Activated CD4-positive, alpha-beta T cell treated with anti-CD3 and anti-CD28 coated beads for 36 hours (primary cell): ENCODE measurements at regions not wholly inside any gene's neighbourhood (a gene's known extent, or its start where the extent isn't known, plus 50 kb on each side); places are given as distances from the start of the nearest gene placed in this dataset.

Experiments used
- ATAC-seq: fragments of 200-7000 bp; cut with Tn5 transposase; one replicate; pipeline ENCODE4 v1.10.0; 2021; ENCODE audit warnings: mild to moderate bottlenecking, moderate library complexity
- CTCF ChIA-PET: fragments of 350-600 bp; sonication (Branson Sonifier 250); formaldehyde crosslinking; loops from one replicate; lab custom pipeline; 2021; ENCODE audit warnings: antibody characterized with exemption; lab: Charles Lee
- POLR2A ChIA-PET: fragments of 350-600 bp; sonication (Branson Sonifier 250); formaldehyde crosslinking; loops from one replicate; lab custom pipeline; 2021; ENCODE audit warnings: antibody characterized with exemption, inconsistent platforms; lab: Charles Lee
- DNase-seq: peaks from one replicate; pipeline ENCODE4 v3.0.0-alpha.2; 2020
- H3K27ac Mint-ChIP-seq: one replicate; pipeline ENCODE4 v1.8.0; 2021; ENCODE audit warnings: mixed read lengths
- H3K27me3 Mint-ChIP-seq: one replicate; pipeline ENCODE4 v1.8.0; 2021; ENCODE audit warnings: mixed read lengths
- H3K36me3 Mint-ChIP-seq: one replicate; pipeline ENCODE4 v1.8.0; 2021; ENCODE audit warnings: low read depth, mixed read lengths
- H3K4me1 Mint-ChIP-seq: one replicate; pipeline ENCODE4 v1.8.0; 2021; ENCODE audit warnings: mixed read lengths
- H3K4me3 Mint-ChIP-seq: one replicate; pipeline ENCODE4 v1.8.0; 2021; ENCODE audit warnings: mild to moderate bottlenecking, moderate library complexity, mixed read lengths
- H3K9me3 Mint-ChIP-seq: one replicate; pipeline ENCODE4 v1.8.0; 2021; ENCODE audit warnings: low read depth, mixed read lengths
- intact Hi-C, 2 experiments: fragments of 100-400 bp; cut with DNase I in 1 of 2; cut with micrococcal nuclease in 1 of 2; formaldehyde crosslinking; loops; one replicate each; pipeline versions ENCODE4 v1.14.2 to v1.15.1; 2022 to 2024; cut with DNase I, micrococcal nuclease

- no peak for DNase-seq
- ChIA-PET POLR2A (no interaction called here), CTCF (no interaction called here)
- H3K4me1 Mint-ChIP-seq = no peaks in the 10 kb centered on the region
- H3K27ac Mint-ChIP-seq = no peak overlapping the region
- no peaks in the 10 kb centered on the region for H3K36me3 Mint-ChIP-seq
- ATAC-seq = no peak
- H3K9me3 Mint-ChIP-seq = no peaks in the 10 kb centered on the region
- no peaks in the 10 kb centered on the region for H3K27me3 Mint-ChIP-seq
- no peak overlapping the region for H3K4me3 Mint-ChIP-seq
- intact Hi-C loops = no loop called here
Observed at GRCh38 chr17:77291591-77292386, 151.0 kb downstream of the SEC14L1 start.

GRCh38 chr17:77294761-77295160 lies 154.0 kb downstream of the SEC14L1 start:
- H3K4me3 Mint-ChIP-seq = no peak overlapping the region
- H3K36me3 Mint-ChIP-seq = no peaks in the 10 kb centered on the region
- CTCF ChIA-PET = interaction anchor here (0.7 kb wide), 1 partner anchor 15 kb away, joined by 3 read pairs; no protein-coding TSS in a partner anchor

GRCh38 chr17:77295241-77295853 lies 154.6 kb downstream of the SEC14L1 start:
- Mint-ChIP-seq H3K4me3 (no peak overlapping the region), H3K27me3 (no peaks in the 10 kb centered on the region), H3K9me3 (no peaks in the 10 kb centered on the region), H3K27ac (no peak overlapping the region), H3K36me3 (no peaks in the 10 kb centered on the region), H3K4me1 (peaks cover 10% of the 10 kb centered on the region)
- ATAC-seq = no peak
- no peak for DNase-seq
- POLR2A ChIA-PET = no interaction called here
- intact Hi-C loops = no loop called here
- CTCF ChIA-PET = interaction anchor here (0.7 kb wide), 1 partner anchor 14 kb away, joined by 3 read pairs; no protein-coding TSS in a partner anchor

More at GRCh38 chr17:77294761-77295160, 154.0 kb downstream of the SEC14L1 start:
- Mint-ChIP-seq H3K9me3 (no peaks in the 10 kb centered on the region), H3K4me1 (peaks cover 10% of the 10 kb centered on the region), H3K27ac (no peak overlapping the region), H3K27me3 (no peaks in the 10 kb centered on the region)
- no peak for ATAC-seq
- DNase-seq = no peak
- intact Hi-C loops = no loop called here
- POLR2A ChIA-PET = no interaction called here

- H3K27ac Mint-ChIP-seq = no peak overlapping the region
- H3K4me1 Mint-ChIP-seq = peaks cover 10% of the 10 kb centered on the region
- CTCF ChIA-PET = interaction anchor here (0.7 to 1.1 kb wide), 2 partner anchors 17 to 23 kb away, joined by 3 read pairs; no protein-coding TSS in a partner anchor
- DNase-seq (no peak), ATAC-seq (no peak)
- intact Hi-C loops = no loop called here
- POLR2A ChIA-PET = no interaction called here
- H3K4me3 Mint-ChIP-seq = no peak overlapping the region
- H3K36me3 Mint-ChIP-seq = no peaks in the 10 kb centered on the region
- no peaks in the 10 kb centered on the region for H3K27me3 Mint-ChIP-seq
- no peaks in the 10 kb centered on the region for H3K9me3 Mint-ChIP-seq
Observed at GRCh38 chr17:77296769-77297409, 156.1 kb downstream of the SEC14L1 start.

- ATAC-seq (peak; percentile 81), DNase-seq (peak; percentile 22)
- H3K36me3 Mint-ChIP-seq = no peaks in the 10 kb centered on the region
- H3K27ac Mint-ChIP-seq = no peak overlapping the region
- H3K9me3 Mint-ChIP-seq = no peaks in the 10 kb centered on the region
- H3K27me3 Mint-ChIP-seq = no peaks in the 10 kb centered on the region
- ChIA-PET CTCF (no interaction called here), POLR2A (no interaction called here)
- no peak overlapping the region for H3K4me3 Mint-ChIP-seq
- peaks cover 10% of the 10 kb centered on the region for H3K4me1 Mint-ChIP-seq
- intact Hi-C loops = no loop called here
Observed at GRCh38 chr17:77297693-77298666, 157.2 kb downstream of the SEC14L1 start.

GRCh38 chr17:77298811-77299210 lies 158.0 kb downstream of the SEC14L1 start:
- ATAC-seq = no peak
- Mint-ChIP-seq H3K27me3 (no peaks in the 10 kb centered on the region), H3K27ac (no peak overlapping the region), H3K4me1 (peaks cover 10% of the 10 kb centered on the region), H3K36me3 (no peaks in the 10 kb centered on the region), H3K4me3 (no peak overlapping the region), H3K9me3 (no peaks in the 10 kb centered on the region)
- DNase-seq = no peak
- ChIA-PET CTCF (interaction anchor here (0.5 kb wide), 1 partner anchor 214 kb away, joined by 3 read pairs; no protein-coding TSS in a partner anchor), POLR2A (no interaction called here)
- intact Hi-C loops = no loop called here

- CTCF ChIA-PET = interaction anchor here (0.5 kb wide), 1 partner anchor 215 kb away, joined by 3 read pairs; no protein-coding TSS in a partner anchor
- Mint-ChIP-seq H3K27ac (no peak overlapping the region), H3K27me3 (no peaks in the 10 kb centered on the region), H3K4me1 (peaks cover 10% of the 10 kb centered on the region), H3K9me3 (no peaks in the 10 kb centered on the region), H3K36me3 (no peaks in the 10 kb centered on the region), H3K4me3 (no peak overlapping the region)
- DNase-seq = no peak
- intact Hi-C loops = no loop called here
- no peak for ATAC-seq
- POLR2A ChIA-PET = no interaction called here
Observed at GRCh38 chr17:77299256-77300015, 158.7 kb downstream of the SEC14L1 start.

GRCh38 chr17:77300016-77300686 lies 159.4 kb downstream of the SEC14L1 start:
- H3K27me3 Mint-ChIP-seq = no peaks in the 10 kb centered on the region
- intact Hi-C loops = no loop called here
- H3K4me1 Mint-ChIP-seq = peaks cover 10% of the 10 kb centered on the region
- no peak for ATAC-seq
- no peak overlapping the region for H3K27ac Mint-ChIP-seq
- H3K9me3 Mint-ChIP-seq = no peaks in the 10 kb centered on the region
- H3K36me3 Mint-ChIP-seq = no peaks in the 10 kb centered on the region
- DNase-seq = no peak
- no peak overlapping the region for H3K4me3 Mint-ChIP-seq
- ChIA-PET POLR2A (no interaction called here), CTCF (no interaction called here)

GRCh38 chr17:77301694-77302266 lies 161.0 kb downstream of the SEC14L1 start:
- CTCF ChIA-PET = no interaction called here
- no peaks in the 10 kb centered on the region for H3K27me3 Mint-ChIP-seq
- DNase-seq = no peak

GRCh38 chr17:77302682-77303081 lies 161.9 kb downstream of the SEC14L1 start:
- intact Hi-C loops = no loop called here
- Mint-ChIP-seq H3K27me3 (no peaks in the 10 kb centered on the region), H3K4me3 (no peak overlapping the region), H3K27ac (no peak overlapping the region), H3K4me1 (peaks cover 6% of the 10 kb centered on the region), H3K9me3 (no peaks in the 10 kb centered on the region), H3K36me3 (no peaks in the 10 kb centered on the region)
- CTCF ChIA-PET = interaction anchor here (0.6 kb wide), 1 partner anchor 832 kb away, joined by 4 read pairs; no protein-coding TSS in a partner anchor
- DNase-seq (no peak), ATAC-seq (no peak)
- POLR2A ChIA-PET = no interaction called here

More at GRCh38 chr17:77301694-77302266, 161.0 kb downstream of the SEC14L1 start:
- H3K4me1 Mint-ChIP-seq = peaks cover 10% of the 10 kb centered on the region
- POLR2A ChIA-PET = interaction anchor here (0.6 kb wide), 1 partner anchor 159 kb away, joined by 3 read pairs; no protein-coding TSS in a partner anchor
- H3K36me3 Mint-ChIP-seq = no peaks in the 10 kb centered on the region
- H3K4me3 Mint-ChIP-seq = no peak overlapping the region
- ATAC-seq = no peak
- no peaks in the 10 kb centered on the region for H3K9me3 Mint-ChIP-seq
- intact Hi-C loops = no loop called here
- no peak overlapping the region for H3K27ac Mint-ChIP-seq
